RWPE2 (cell line): ENCODE measurements at regions not wholly inside any gene's neighbourhood (a gene's known extent, or its start where the extent isn't known, plus 50 kb on each side); places are given as distances from the start of the nearest gene placed in this dataset.

Experiments used
- ATAC-seq: fragments of 200-7000 bp; cut with Tn5 transposase; 3 replicates; pipeline ENCODE4 v1.9.1; 2021; ENCODE audit warnings: low read depth
- DNase-seq: peaks from one replicate; pipeline ENCODE4 v3.0.0-alpha.2; 2020; ENCODE audit warnings: low spot score
- H3K27ac ChIP-seq: fragments of 450-650 bp; 2 replicates; pipeline ENCODE4 v1.5.1; 2017; ENCODE audit warnings: mild to moderate bottlenecking; ENCODE audit not compliant: poor library complexity, severe bottlenecking
- H3K27me3 ChIP-seq: fragments of 250-450 bp; sonication (Bioruptor Pico); 2 replicates; pipeline ENCODE4 v1.5.1; 2021; ENCODE audit warnings: mild to moderate bottlenecking, moderate library complexity; ENCODE audit not compliant: insufficient read depth, poor library complexity, severe bottlenecking
- H3K36me3 ChIP-seq: fragments of 250-450 bp; sonication (Bioruptor Pico); 2 replicates; pipeline ENCODE4 v1.5.1; 2020; ENCODE audit warnings: low read depth, mild to moderate bottlenecking, moderate library complexity
- H3K4me1 ChIP-seq: fragments of 250-450 bp; sonication (Bioruptor Pico); 2 replicates; pipeline ENCODE4 v1.5.1; 2021; ENCODE audit warnings: mild to moderate bottlenecking, moderate library complexity; ENCODE audit not compliant: insufficient read depth, poor library complexity, severe bottlenecking
- H3K4me3 ChIP-seq: fragments of 250-450 bp; sonication (Bioruptor Pico); 2 replicates; pipeline ENCODE4 v1.5.1; 2021; ENCODE audit warnings: mild to moderate bottlenecking, moderate library complexity; ENCODE audit not compliant: severe bottlenecking
- H3K9me3 ChIP-seq: fragments of 250-450 bp; sonication (Bioruptor Pico); 2 replicates; pipeline ENCODE4 v1.5.1; 2021; ENCODE audit warnings: mild to moderate bottlenecking, moderate library complexity; ENCODE audit not compliant: severe bottlenecking
- TF ChIP-seq, protein P1 (sequence below): fragments of 450-650 bp; IDR thresholded peaks from one replicate; pipeline ENCODE4 v1.5.1; 2017; ENCODE audit warnings: mild to moderate bottlenecking, moderate library complexity; ENCODE audit not compliant: poor library complexity, severe bottlenecking

DNA sequence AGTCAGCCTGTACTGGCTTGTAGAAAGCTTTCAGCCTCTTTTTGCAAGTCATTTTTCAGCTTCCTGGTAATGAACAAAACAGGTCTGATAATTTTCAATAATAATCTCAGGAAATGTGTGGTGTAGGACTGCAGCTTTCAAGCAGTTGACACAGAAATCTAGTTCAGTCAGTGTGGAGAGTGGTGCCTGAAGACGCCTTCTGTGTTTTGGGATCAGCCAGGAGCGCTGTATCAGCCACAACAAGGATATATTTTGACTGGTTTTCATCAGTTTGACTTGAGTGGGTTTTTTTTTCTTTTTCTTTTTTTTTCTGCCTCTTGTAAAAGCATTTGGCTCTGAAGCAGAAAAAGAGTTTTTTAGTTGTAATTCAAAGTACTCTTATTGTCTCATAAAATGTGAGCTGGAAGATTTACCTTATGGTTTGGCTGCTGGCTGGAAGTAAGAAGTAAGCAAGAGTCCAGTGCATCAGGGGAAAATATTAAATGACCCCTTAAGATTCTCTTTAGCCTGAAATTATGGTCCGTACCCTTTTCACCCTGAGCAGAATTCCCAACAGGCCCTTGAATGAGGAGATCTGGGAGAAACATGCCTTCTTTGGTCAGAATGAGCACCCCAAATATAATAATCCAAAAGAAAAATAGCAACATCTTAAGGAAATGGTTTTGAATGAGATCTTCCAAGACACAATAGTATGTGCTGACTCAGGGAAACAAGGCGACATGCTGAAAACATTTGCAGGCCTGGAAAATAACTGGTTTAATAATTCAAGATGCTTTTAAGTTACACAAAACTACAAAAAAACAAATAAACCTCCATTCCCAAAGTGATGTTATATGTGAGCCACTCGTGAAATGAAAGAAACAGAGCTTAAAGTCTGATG, 332.7 kb upstream of the ADAMTS9 start:
- Histone ChIP-seq H3K27ac (no peak overlapping the region), H3K9me3 (no peaks in the 10 kb centered on the region), H3K36me3 (no peaks in the 10 kb centered on the region), H3K4me3 (no peak overlapping the region), H3K27me3 (no peaks in the 10 kb centered on the region), H3K4me1 (no peaks in the 10 kb centered on the region)
- TF ChIP-seq, protein P1, sequence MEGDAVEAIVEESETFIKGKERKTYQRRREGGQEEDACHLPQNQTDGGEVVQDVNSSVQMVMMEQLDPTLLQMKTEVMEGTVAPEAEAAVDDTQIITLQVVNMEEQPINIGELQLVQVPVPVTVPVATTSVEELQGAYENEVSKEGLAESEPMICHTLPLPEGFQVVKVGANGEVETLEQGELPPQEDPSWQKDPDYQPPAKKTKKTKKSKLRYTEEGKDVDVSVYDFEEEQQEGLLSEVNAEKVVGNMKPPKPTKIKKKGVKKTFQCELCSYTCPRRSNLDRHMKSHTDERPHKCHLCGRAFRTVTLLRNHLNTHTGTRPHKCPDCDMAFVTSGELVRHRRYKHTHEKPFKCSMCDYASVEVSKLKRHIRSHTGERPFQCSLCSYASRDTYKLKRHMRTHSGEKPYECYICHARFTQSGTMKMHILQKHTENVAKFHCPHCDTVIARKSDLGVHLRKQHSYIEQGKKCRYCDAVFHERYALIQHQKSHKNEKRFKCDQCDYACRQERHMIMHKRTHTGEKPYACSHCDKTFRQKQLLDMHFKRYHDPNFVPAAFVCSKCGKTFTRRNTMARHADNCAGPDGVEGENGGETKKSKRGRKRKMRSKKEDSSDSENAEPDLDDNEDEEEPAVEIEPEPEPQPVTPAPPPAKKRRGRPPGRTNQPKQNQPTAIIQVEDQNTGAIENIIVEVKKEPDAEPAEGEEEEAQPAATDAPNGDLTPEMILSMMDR: no peak
- no peak for DNase-seq
- no peak for ATAC-seq

GRCh38 chr3:65019443-65020055, 331.7 kb upstream of the ADAMTS9 start:
- Histone ChIP-seq H3K9me3 (no peaks in the 10 kb centered on the region), H3K36me3 (no peaks in the 10 kb centered on the region), H3K4me3 (no peak overlapping the region), H3K4me1 (no peaks in the 10 kb centered on the region), H3K27ac (no peak overlapping the region), H3K27me3 (no peaks in the 10 kb centered on the region)
- TF ChIP-seq, protein P1: no peak
- ATAC-seq (no peak), DNase-seq (no peak)

DNA sequence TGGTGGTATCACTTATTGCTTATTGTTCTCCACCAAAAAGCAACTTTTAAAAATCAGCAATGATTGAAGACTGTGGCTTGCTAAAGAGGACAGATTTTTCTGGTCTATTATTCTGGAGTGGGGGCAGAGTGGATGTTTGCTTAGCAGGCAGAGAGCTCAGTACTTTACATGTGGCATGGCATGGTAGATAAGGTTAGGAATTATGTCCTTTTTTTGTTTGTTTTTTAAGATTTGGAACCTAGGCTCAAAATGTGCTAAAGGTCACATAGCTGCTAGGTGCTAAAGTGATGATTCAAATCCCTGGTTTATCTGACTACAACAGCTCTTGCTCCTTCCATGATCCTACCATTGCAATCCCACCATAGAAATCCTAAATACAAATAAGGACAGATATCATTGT, 331.0 kb upstream of the ADAMTS9 start:
- TF ChIP-seq, protein P1: no peak
- Histone ChIP-seq H3K4me3 (no peak overlapping the region), H3K27ac (no peak overlapping the region), H3K4me1 (no peaks in the 10 kb centered on the region), H3K27me3 (no peaks in the 10 kb centered on the region), H3K36me3 (no peaks in the 10 kb centered on the region), H3K9me3 (no peaks in the 10 kb centered on the region)
- ATAC-seq (no peak), DNase-seq (no peak)

GRCh38 chr3:65017359-65017758, 329.6 kb upstream of the ADAMTS9 start:
- no peaks in the 10 kb centered on the region for H3K9me3 ChIP-seq
- TF ChIP-seq, protein P1: no peak
- H3K27ac ChIP-seq: no peak overlapping the region
- DNase-seq (no peak), ATAC-seq (no peak)
- H3K4me1 ChIP-seq: no peaks in the 10 kb centered on the region
- H3K36me3 ChIP-seq: no peaks in the 10 kb centered on the region
- no peak overlapping the region for H3K4me3 ChIP-seq
- H3K27me3 ChIP-seq: no peaks in the 10 kb centered on the region

- no peaks in the 10 kb centered on the region for H3K9me3 ChIP-seq
- DNase-seq: no peak
- ATAC-seq: no peak
- no peaks in the 10 kb centered on the region for H3K36me3 ChIP-seq
- H3K27me3 ChIP-seq: no peaks in the 10 kb centered on the region
- H3K4me1 ChIP-seq: no peaks in the 10 kb centered on the region
- H3K27ac ChIP-seq: no peak overlapping the region
- TF ChIP-seq, protein P1: no peak
- no peak overlapping the region for H3K4me3 ChIP-seq
Measured at GRCh38 chr3:65015711-65016110, 327.9 kb upstream of the ADAMTS9 start.
